SIG-M5 treated with dmso at 0.1 percent for 504 hours (cell line): ENCODE measurements at regions not wholly inside any gene's neighbourhood (a gene's known extent, or its start where the extent isn't known, plus 50 kb on each side); places are given as distances from the start of the nearest gene placed in this dataset.
"Not testable (repeated sequence)": the region's sequence is repeated elsewhere in the genome, so short reads cannot be mapped to it uniquely, and the experiment has no call there.

Experiments
- DNase-seq: peaks from one replicate; lab custom pipeline; 2025; ENCODE audit not compliant: unreplicated experiment; lab: John Stamatoyannopoulos, UW

DNA sequence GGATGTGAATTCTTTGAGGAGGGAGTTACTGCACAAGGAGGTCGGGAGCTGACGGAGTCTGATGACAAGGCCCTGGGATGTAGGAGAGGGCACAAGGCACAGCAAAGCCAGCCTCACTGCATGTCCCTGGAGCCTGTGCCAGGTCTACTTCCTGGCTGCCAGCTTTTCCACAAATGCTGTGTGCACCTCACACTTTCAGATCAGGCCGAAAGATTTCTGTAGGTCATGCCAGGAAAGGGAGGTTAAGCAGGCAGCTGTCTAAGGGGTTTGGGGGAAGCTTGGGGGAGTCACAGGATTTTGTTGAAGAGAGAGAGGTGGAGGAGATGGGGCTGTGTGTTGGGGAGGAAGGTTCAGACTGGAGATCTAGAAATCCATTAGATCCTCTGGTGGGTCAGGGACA is 792.5 kb downstream of the KCNJ18 start:
- DNase-seq: no peak

DNA sequence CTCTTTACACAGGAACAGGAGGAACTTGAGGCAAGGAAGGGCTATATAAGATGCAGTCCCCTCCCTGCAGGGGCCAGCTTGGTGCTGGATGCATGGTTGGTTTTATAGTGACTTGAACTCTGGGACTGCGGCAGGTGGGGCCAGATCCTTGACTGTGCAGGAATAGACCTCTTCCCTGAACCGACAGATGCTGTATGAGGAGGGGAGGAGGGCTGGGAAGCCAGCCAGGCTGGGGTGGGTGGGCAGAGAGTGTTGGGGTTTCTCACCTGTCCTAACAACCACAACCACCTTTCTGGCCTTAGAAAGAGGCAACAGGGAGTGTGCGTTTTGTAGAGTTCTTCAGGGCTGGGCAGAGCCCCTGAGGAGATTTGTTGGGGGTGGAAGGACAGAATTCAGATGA is 798.1 kb downstream of the KCNJ18 start:
- DNase-seq: no peak

DNA sequence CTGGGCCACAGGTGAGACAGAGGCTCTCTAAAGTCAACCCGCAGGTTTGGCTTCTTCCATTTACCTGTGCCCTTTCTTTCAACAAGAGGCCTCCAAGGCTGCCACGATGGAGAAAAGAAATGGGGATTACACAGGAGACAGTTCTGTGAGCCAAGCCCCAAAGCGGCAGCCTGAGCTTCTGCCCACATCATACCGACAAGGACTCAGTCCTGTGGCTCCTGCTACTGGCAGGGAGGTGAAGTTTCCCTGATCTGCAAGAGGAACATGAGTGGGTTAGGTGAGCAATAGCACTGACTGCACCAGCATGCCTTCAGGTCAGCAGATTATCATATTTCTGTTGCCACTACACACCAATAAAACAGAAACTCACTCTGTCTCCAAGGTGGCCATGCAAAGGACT is 800.0 kb downstream of the KCNJ18 start:
- no peak for DNase-seq

GRCh38 chr17:22496450-22496849 is 804.1 kb downstream of the KCNJ18 start:
- DNase-seq: no peak

- no peak for DNase-seq
Measured at GRCh38 chr17:22503322-22503899, 811.1 kb downstream of the KCNJ18 start.

DNA sequence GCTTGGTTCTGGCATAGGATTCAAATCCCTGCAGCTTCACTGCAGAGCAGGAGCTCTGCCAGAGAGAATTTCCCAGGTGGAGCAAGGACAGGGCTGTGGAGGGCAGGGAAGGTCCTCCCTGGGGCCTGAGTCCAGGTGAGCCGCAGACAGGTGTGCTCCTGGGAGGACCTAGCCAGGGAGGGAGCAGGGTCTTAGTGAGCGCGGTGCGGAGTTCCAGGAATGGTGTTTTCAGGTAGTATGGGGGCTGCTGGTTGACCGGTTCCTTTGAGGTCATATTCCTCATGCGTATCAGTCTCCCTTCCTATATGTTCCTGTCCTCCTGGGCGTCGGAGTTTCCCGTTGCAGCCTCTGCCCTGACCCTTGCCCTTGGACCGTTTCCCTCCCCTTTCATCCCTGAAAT is 813.3 kb downstream of the KCNJ18 start:
- DNase-seq: no peak

DNA sequence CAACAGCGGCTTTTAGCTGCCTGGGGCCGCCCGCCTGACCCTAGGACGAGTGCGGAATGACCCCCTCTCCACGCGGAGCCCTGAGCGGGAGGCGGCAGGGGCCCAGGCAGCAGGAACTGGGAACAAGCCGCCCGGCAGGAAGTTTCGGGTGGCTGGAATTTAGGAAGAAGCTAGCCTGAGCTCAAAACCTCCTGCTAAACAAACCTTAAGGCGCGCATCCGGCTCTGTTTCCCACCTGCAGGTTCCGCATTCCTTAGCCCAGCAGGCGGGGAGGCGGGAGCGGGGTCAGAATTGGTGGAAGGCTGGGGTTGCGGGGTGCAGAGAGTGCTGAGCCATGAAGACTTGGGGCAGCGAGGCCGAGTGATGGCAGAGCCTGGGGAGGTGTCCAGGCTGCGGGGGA is 813.9 kb downstream of the KCNJ18 start:
- DNase-seq: no peak

- no peak for DNase-seq
Measured at GRCh38 chr17:22506861-22507260, 814.5 kb downstream of the KCNJ18 start.

GRCh38 chr17:22507823-22508222 is 815.5 kb downstream of the KCNJ18 start:
- DNase-seq: peak; percentile 8

- no peak for DNase-seq
Measured at GRCh38 chr17:22510504-22510903, 818.2 kb downstream of the KCNJ18 start.

DNA sequence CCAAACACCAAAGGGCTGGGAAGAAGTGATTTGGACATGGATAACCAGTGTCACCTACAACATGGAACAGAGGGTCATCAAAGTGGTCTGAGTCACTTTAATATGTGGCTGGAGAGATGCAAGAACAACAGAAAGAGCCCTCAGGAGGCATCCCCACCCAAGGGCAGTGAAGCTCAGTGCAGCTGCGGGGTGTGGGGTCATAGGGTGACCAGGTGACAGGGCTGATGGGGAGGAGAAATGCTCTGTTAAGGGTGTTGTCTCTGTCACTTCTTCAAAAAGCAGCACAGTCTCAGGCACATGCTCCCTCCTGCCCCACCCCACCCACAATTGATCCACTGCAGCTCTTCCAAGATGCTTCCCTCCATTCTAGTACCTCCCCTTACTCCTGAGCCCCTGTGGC is 819.1 kb downstream of the KCNJ18 start:
- no peak for DNase-seq

DNA sequence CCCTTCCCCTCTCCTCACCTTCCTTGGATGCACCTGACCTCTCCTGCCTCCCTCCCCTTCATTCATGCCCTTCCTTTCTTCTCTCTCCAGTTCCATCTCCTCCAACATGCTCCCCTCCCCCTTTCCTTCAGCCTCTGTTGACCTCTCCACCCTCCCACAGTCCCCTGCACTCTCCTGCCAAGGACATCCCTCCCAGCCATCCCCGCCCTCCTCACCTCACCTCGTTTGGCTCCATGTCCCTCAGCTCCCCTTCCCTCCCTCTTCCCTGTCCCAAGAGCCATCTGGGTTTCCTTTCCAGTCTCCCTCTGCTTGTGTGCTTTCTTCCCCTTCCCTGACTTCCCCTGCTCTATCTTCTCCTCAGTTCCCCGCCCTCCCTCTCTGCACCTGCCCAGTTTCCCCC is 819.7 kb downstream of the KCNJ18 start:
- DNase-seq: no peak

- DNase-seq: no peak
Measured at GRCh38 chr17:22512506-22512905, 820.2 kb downstream of the KCNJ18 start.

DNA sequence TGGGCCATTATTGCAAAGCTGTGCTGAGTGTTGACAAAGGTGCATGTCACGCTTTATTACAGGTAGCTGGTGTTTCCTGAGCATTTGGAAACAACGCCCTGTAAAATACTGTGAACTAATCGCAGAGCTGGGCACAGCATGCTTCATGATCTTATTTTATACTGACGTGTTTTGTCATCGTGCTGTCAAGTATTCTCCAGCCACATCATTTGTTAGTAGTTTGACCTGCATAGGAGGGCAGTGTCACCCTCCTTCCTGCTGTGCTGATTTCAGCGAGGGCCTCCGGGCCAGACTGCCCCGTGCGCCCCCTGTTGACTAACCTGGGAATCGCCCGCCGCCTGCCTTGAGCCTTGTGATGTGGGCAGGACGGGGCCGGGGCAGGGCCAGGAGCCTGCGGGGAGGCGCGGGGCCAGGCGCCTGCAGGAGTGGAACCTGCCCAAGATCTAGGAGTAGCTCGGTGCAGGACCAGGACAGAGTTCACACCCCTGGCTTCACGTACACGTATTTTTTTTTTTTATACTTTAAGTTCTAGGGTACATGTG is 820.7 kb downstream of the KCNJ18 start:
- no peak for DNase-seq

DNA sequence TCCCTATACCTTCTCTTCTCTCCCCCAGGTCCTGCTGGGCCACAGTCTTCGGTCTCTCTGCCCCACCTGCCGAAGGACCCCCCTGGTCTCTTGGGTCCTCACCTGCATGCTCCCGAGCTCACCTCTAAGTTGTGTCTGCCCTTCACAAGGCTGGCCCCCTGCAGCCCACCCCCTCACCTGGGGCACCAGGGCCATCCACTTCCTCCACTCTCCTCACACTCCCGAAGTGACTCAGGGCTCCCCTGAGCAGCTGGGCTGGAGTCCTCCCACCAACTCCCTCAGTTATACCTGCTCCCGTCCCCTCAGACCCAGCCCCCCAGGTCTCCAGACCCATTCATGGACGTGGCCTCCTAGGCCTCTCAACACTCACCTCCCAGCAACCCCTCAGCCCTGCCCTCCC is 822.0 kb downstream of the KCNJ18 start:
- no peak for DNase-seq

DNA sequence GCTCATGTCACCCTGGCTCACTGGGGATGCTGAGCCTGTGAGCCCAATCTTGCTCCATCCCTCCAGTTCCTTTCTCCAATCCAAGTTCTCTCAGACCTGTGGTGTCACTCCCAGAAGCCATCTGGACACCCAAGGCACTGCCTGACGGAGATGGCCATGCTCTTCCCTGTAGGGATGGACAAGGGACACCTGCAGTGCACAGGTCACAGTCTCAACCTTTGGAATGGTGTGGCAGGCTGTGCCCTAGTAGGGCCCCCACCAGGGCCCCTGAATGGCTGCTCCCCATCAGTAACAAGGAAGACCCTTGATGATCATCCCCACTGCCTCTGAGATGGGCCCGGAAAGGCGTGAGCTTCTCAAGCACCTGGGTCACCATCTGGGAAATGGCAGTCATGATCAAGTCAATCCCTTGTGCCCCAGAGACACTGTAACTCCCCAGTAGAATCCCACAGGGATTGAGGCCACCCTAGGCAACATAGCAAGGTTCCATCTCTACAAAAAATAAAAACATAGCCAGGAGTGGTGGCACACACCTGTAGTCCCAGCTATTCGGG is 822.5 kb downstream of the KCNJ18 start:
- no peak for DNase-seq

DNA sequence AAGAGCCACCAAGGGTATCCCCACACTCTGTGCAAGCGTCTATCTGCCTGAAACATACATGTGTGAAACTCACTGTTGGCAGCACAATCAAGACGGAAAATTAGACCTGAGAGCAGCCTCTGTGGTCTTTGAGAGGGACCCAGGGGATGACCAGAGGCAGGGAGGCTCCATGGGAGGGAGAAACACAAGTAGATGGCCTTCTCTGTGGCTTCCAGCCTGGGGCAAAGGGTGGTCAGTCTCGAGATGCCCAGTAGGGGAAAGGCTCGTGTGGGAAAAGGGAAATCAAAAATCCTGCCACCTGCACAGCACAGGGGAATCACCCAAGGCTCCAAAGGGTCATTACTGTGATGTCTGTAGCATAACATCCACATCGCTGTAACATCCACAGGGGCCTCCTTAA is 823.3 kb downstream of the KCNJ18 start:
- DNase-seq: no peak

DNA sequence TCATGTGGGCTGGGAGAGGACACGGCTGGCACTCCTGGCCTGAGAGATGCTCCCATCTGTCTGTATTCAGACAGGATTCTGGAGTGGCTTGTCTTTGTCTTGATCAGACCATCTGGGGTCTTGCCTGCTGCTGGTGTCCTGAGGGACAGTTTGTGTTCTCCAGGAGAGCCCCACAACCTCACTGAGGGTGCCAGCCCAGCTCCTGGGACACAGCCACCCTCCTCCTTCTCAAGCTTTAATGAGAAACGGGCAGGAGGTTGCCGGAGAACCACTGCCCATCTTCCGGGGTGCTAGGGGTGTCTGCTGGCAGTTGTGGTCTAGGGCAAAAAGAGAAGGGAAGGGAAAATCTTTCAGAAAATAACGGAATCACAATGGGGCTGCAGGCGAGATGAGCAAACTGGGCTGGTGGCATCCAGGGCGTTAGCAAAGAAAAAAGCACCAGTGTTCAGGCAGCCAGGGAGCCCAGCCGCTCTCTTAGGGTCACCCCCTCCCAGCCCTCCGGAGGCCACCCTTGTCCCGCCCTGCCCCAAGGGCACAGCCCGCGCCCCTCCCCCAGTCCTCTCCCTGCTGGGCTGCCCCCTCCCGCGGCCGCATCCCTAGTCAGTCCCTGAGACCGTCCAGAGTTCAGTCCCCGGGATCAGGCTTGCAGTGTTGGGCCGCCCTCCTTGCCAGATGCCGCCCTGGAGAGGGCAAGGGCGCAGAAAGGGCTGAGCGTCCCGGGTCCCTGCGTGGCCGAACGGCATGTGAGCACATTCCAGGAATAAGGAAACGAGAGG is 824.7 kb downstream of the KCNJ18 start:
- DNase-seq: no peak

- DNase-seq: no peak
Measured at GRCh38 chr17:22517716-22518115, 825.4 kb downstream of the KCNJ18 start.

DNA sequence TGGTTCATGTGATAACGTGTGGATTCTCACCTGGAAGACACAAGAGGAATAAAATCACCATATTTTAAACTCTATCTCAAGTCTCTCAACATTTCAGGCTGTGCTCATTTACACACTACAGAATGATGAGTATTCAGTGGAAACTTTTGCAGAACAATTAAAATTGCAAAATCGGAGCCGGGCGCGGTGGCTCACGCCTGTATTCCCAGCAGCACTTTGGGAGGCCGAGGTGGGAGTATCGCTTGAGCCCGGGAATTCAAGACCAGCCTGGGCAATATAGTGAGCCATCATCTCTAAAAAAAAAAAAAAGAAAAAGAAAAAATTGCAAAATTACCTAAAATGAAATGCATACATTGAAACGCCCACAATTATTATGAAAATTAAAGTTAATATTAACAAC is 825.9 kb downstream of the KCNJ18 start:
- no peak for DNase-seq

DNA sequence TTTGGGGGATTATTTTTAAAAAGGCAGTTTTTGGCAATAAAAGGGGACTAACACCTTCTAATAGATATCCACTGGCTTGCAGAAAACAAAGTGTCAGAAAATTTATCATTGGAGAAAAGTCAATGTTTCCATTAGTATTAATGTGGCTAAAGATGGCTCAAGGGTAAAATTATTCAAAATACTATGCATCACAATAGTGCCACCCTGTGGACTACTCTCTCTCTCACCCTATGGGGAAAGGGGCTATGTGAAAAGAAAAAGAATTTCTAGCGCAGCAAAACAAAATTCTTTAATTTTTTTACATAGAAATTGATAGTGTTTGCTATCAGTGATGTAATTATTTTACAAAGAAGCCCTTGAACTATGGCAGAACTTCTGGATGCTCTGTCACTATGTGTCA is 856.5 kb downstream of the KCNJ18 start:
- DNase-seq: not testable (repeated sequence)

DNA sequence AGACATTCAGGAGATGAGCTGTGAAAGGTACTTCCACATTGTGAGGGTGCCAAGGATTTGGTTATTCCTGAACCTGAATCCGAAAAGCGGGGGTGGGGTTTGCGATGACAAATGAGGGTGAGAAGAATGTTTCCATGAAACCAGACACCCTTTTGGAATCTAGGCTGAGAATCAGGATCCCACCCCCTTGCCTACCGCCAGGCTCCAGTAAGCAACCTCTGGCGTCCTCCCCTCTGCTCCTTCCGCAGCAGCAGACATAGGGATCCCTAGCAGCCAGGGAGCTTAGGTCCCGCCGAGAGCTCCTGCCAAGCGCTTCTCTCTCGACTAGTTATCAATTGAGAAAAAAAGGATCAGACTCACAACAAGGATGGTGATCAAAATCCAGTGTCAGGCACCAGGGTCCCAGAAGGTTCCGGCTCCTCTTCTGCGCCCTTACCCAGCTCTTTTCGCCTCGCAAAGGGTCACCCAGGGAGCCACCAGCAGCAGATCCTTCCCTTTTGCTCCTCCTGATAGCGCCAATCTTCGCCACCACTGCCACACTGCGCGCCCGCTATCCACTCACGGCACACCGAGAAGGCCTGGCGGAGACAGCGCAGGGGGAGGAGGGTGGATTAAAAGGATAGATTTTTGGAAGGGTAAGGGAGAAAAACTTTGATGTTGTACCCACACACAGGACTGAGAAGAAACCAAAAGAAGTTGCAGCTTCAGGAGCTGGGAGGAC is 859.5 kb downstream of the KCNJ18 start:
- not testable (repeated sequence) for DNase-seq
